Heart left ventricle (tissue), 13 donors: ENCODE measurements at regions not wholly inside any gene's neighbourhood (a gene's known extent, or its start where the extent isn't known, plus 50 kb on each side); places are given as distances from the start of the nearest gene placed in this dataset.

Source experiments
- POLR2A ChIP-seq, 2 donors: fragments of 450-650 bp; IDR thresholded peaks; one replicate each; pipeline ENCODE4 v1.6.1; 2017; ENCODE audit warnings: antibody characterized with exemption in 2 of 2, mild to moderate bottlenecking in 2 of 2, moderate library complexity in 2 of 2
- TF ChIP-seq, protein P1 (sequence below), 12 donors: fragments of 200-600 bp; sonication (generic) in 4 of 12; IDR thresholded peaks; one replicate each; pipeline versions ENCODE4 v1.5.0 to v1.8.0; 2018 to 2022; ENCODE audit warnings: antibody characterized with exemption in 12 of 12, mild to moderate bottlenecking in 5 of 12
- donor health status: ischemic (EF 13 %, LVEDD 7.1; RV severe dilation, severe dysfunction).
- donor health status: DM: no; HTN: yes; CAD: no.
- donor health status: DM: no; HTN: no; CAD: no.
- donor health status: ischemic (EF 25% LVEDD 6.9; RV normal size, moderate dysfunction).
- donor health status: ischemic (EF 25% LVEDD 5.7; RV mildly dilated, moderate dysfunction).
- donor health status: ischemic (EF 35%, LVEDD 5.7; RV mildly dilated, moderate dysfunction).
- donor health status: nonischemic (EF 11% LVEDD 7.7; RV severe dilation, severe dysfunction).
- donor health status: DM: yes; HTN: yes; CAD: no.
- donor health status: PGD.
- donor health status: ischemic (EF 29% LVEDD 5.4; RV normal size, mild dysfunction).
- donor health status: nonischemic (EF 23%, LVEDD 6.1; RV moderate dilation, normal function).

DNA sequence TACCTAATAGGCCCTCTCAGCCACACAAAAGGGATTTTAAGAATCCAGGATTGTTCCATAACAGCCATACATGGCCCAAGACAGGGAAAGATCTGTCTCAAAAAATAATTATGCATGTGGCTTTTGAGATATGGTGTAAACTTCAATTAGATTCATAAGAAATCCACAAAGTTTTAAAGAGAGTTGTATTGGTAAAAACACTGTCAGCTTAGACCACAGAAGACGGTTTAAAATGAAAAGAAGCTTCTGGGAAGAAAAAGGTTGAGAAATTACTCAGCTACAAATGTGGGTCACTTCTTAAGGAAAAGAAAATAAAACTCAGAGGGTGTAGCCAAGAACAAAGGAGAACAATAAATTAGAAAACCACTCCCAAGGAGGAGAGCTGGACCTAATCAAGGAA lies 191.4 kb downstream of the KIF26A start:
- TF ChIP-seq, protein P1, sequence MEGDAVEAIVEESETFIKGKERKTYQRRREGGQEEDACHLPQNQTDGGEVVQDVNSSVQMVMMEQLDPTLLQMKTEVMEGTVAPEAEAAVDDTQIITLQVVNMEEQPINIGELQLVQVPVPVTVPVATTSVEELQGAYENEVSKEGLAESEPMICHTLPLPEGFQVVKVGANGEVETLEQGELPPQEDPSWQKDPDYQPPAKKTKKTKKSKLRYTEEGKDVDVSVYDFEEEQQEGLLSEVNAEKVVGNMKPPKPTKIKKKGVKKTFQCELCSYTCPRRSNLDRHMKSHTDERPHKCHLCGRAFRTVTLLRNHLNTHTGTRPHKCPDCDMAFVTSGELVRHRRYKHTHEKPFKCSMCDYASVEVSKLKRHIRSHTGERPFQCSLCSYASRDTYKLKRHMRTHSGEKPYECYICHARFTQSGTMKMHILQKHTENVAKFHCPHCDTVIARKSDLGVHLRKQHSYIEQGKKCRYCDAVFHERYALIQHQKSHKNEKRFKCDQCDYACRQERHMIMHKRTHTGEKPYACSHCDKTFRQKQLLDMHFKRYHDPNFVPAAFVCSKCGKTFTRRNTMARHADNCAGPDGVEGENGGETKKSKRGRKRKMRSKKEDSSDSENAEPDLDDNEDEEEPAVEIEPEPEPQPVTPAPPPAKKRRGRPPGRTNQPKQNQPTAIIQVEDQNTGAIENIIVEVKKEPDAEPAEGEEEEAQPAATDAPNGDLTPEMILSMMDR (IDR thresholded peaks at IDR 0.05): no peak
- TF ChIP-seq POLR2A (IDR thresholded peaks at IDR 0.05): no peak
